Left forelimb (tissue), 1 donor: ENCODE measurements at regions not wholly inside any gene's neighbourhood (a gene's known extent, or its start where the extent isn't known, plus 50 kb on each side); places are given as distances from the start of the nearest gene placed in this dataset.

ENCODE experiments used
- DNase-seq: peaks from one replicate; pipeline ENCODE4 v3.0.0-alpha.2; 2018; ENCODE audit warnings: low spot score

DNA sequence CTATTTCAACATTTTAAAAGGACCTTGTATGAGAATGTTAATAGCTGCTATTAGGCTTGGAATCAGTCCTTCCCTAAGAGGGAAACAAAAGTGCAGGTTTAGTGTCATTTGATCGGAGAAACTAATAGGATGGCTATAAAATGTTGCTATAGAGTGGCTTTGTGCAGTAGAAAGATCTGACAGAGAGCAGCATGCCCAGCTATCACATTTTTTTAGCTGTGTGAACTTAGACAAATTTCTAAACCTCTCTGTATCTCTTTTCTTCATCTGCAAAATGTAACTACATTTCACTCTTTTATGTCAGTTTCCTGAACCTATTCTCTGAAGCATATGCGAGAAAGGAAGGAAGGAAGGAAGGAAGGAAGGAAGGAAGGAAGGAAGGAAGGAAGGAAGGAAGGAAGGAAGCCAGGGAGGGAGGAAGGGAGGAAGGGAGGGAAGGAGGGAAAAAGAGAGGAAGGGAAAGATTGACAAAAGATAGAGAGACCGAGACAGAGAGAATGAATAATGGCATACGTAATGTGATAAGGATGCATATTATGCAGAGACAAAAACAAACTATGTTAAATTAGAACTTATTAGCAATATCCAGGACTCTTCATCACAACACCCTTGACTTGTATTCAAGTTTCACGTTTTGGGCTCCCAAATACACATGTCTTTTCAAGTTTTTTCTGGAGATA is 52.6 kb upstream of the CDH8 start:
- DNase-seq, result no peak
